HuH-7 (cell line): ENCODE measurements at regions not wholly inside any gene's neighbourhood (a gene's known extent, or its start where the extent isn't known, plus 50 kb on each side); places are given as distances from the start of the nearest gene placed in this dataset.

Source experiments
- DNase-seq: peaks from one replicate; pipeline ENCODE4 v3.0.0; 2011; ENCODE audit warnings: low spot score

DNA sequence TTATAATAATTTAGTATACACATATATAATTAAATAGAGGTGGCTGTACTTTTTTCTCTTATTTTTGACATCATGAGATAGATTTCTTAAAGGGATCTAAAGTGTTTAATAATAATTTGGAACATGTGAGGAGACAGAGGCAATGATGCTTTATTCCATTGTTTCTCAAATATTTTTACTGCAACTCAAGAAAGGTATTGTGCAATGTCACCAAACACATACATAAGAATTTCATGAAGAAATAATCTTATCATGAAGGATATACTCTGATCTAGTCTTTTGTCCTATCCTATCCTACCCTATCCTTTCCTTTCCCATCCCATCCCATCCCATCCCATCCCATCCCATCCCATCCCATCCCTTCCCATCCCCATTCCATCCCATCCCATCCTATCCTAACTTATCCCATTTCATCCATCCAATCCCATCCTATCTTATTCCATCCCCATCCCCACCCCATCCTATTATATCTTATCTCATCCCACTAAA, 232.1 kb upstream of the SMIM21 start:
- DNase-seq: no peak

DNA sequence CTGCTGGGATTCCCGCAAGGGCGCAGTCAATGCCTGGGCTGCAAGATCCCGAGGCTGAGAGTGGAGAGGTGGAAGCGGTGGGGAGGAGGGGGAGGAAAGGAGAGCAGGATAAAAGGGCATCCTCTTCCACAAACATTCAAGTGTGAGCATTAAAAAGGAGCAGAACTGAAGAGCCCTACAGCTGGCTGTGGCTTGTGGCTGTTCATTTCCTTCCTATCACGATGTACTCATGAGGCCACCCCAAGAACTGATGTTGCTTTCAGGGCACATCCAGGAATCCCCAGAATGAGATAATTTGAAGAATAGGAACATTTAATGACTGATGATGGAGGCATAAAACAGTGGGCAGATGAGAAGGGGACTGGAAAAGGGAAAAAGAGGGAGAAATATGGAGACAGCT, 230.8 kb upstream of the SMIM21 start:
- DNase-seq: no peak

GRCh38 chr18:75656563-75657247, 229.2 kb upstream of the SMIM21 start:
- DNase-seq: no peak

DNA sequence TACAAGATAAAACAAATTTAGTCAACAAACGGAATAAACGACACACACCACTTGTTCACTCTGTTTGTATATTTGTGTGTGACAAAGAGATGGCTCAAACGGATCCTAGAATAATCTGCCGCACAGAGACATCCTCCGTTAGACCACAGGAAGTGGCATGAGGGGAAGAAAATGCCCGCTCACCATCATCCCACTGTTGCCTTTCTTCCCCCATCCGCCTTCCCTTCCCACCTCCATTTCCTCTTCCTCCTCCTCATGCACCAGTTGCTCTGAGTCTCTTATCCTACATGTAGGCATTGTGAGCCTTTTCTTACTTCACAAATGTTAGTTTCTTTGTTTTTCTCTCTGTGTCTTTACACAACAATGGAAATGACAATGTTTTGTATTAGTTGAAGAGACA, 228.5 kb upstream of the SMIM21 start:
- DNase-seq: no peak

DNA sequence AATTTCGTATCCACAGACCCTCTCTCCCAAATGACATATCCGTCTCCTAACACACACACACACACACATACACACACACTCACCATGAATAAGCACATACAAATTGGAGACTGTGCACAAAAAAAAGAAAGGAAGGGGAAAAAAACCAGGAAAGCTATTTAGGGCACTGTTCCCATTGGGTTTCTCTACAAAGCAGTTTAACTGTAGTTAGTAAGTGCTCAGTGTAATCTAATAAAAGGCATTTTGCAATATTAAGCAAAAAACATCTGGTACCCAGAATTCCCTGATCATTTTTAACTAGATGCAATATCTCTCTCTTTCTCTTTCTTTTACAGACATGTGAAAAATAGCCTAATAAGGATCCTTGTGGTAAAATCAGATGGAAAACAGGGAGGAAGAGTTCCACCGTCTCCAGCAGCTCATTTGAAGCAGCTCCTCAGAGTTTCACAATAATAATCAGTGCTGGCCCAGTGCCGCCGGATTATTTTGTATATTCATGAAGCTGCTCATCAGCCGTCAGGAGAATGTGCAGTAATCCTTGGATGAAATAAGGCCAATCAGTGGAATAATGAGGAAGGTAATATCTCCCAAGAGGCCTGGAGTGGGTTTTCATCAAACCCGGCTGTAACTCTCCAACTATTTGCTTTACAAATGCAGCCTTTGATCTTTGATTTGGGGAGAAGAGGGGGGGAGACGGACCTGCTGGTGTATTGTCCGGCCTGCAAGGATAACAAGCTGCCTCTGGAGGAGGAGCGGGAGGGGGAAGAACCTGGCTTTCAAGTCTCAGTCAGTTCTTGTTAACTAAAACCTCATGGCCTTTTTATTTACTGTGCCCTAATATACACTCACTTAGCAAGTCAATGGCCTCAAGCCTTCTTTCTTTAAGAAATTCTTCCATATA, 227.6 kb upstream of the SMIM21 start:
- DNase-seq: no peak

GRCh38 chr18:75654386-75654785, 226.9 kb upstream of the SMIM21 start:
- DNase-seq: no peak

GRCh38 chr18:75652528-75652927, 225.0 kb upstream of the SMIM21 start:
- no peak for DNase-seq

DNA sequence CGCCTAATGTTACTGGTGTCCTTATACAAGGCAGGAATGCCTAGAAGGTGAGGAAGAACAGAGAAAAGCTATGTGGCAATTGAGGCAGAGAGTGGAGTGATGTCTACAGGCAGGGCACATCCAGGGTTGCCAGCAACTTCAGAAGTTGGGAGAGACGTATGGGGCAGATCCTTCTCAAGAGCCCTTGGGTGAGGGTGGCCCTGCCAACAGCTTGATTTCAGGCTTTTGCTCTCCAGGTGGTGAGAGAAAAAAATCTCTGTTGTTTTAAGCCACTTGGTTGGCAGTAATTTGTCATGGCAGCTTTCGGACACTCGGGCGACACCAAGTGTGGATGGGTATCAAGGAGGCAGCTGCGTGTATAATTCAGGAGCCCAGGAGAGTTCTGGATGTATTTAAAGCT, 217.4 kb upstream of the SMIM21 start:
- no peak for DNase-seq

DNA sequence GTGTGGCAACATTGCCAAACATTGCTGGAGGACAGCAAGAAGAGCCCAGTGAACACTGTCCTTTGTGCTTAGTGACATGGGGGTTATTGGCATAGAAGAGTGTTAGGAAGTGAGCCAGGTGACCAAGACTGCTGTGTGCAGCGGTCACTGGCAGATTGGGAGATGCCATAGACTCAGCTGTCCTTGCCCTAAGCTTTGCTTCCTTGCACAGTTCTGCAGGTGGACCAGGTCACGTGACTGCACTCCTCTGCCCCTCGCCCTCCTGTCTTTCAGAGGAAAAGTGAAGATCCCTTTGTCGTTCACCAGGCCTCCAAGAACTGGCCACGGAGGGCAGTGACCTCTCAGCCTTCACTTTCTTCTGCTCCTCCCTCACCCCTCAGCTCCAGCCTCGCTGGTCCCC, 215.6 kb upstream of the SMIM21 start:
- no peak for DNase-seq

DNA sequence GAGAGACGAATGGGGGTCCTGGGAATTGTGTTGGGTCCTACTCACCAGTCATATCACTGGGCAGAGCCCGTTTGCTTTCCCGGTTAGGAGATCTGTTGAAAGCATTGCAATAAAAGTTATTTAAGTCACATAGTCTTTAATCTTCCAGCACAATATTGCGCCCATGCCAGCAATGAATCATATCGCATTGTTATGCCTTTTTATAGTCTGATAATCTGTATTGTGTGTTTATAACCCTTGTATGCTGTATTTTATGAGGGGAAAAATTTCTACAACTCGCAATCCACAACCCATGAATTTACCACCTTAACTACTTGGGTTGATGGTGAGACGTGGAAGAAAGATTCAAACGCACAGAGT, 211.9 kb upstream of the SMIM21 start:
- DNase-seq: no peak

- DNase-seq: no peak
Measured at GRCh38 chr18:75638776-75639471, 211.4 kb upstream of the SMIM21 start.

- no peak for DNase-seq
Measured at GRCh38 chr18:75638223-75638775, 210.8 kb upstream of the SMIM21 start.

- no peak for DNase-seq
Measured at GRCh38 chr18:75635096-75635495, 207.6 kb upstream of the SMIM21 start.

- DNase-seq: no peak
Measured at GRCh38 chr18:75625966-75626365, 198.5 kb upstream of the SMIM21 start.

DNA sequence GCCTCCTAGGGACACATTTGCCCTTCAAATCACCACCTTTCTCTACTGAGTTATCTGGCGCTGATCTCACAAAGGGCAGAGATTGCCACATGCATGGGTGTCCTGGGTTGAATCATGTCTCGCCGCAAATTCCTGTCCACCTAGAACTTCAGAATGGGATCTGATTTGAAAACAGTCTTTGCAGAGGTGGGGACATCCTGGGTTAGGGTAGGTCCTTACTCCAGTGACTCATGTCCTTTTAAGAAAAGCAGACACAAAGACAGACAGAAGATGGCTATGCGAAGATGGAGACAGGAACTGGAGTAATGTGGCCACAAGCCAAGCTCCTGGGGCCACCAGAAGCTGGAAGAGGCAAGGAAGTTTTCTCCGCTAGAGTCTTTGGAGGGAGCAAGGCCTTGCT, 197.4 kb upstream of the SMIM21 start:
- DNase-seq: no peak

- no peak for DNase-seq
Measured at GRCh38 chr18:75621818-75622217, 194.3 kb upstream of the SMIM21 start.

DNA sequence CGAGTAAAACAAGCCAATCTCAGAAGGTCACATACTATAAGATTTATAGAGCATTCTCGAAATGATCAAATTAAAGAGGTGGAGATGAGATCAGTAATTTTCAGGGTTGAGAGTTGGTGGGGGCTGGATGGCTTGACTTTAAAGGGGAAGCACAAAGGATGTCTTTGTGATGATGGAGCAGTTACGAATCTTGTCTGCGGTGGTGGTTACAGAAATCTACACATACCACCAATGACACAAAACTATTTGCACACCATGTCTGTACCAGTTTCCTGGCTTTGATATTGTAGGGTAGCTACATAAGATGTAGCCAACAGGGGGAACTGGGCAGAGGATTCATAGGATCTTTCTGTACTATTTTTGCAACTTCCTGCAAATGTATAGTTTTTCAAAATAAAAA, 190.6 kb upstream of the SMIM21 start:
- DNase-seq: no peak

- DNase-seq: no peak
Measured at GRCh38 chr18:75612456-75612855, 185.0 kb upstream of the SMIM21 start.

GRCh38 chr18:75607701-75608100, 180.2 kb upstream of the SMIM21 start:
- DNase-seq: no peak

GRCh38 chr18:75592527-75592926, 165.0 kb upstream of the SMIM21 start:
- DNase-seq: no peak

- DNase-seq: no peak
Measured at GRCh38 chr18:75588412-75588811, 160.9 kb upstream of the SMIM21 start.

DNA sequence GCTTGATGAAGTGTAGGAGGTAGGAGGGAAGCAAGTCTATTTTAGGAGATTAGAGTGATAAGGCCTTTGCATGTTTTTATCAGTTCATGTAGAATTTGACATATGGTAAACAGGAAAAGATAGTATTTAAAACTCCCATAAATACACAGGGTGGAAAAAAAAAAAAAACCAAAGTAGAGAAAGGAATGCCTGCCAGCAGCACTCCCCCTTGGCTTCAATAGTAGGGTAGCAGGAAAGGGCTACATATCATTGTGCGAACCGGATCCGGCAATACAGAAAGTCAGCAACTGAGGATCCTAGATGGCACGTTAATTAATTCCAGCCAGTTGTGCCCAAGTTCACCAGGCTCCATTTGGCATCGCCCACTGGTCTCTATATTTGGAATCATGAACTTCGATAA, 159.6 kb upstream of the SMIM21 start:
- no peak for DNase-seq
